ENCODE measurements at regions not wholly inside any gene's neighbourhood (a gene's known extent, or its start where the extent isn't known, plus 50 kb on each side); places are given as distances from the start of the nearest gene placed in this dataset.

GRCh38 chr11:88448131-88448670 lies 110.7 kb upstream of the CTSC start:
- no peak for DNase-seq (ENCODE audit: extremely low read depth, low read depth)
- no peak overlapping the region for H3K4me3 ChIP-seq (replicated peaks; ENCODE audit: low read depth, low read length)
- no peak for TF ChIP-seq CTCF (IDR thresholded peaks at IDR 0.05; ENCODE audit: low read depth, low read length, missing control alignments)

GRCh38 chr11:88447281-88447680 lies 109.7 kb upstream of the CTSC start:
- no peak for DNase-seq (ENCODE audit: extremely low read depth, low read depth)
- no peak for TF ChIP-seq CTCF (IDR thresholded peaks at IDR 0.05; ENCODE audit: low read depth, low read length, missing control alignments)

GRCh38 chr11:88439356-88439755 lies 101.8 kb upstream of the CTSC start:
- no peak overlapping the region for H3K4me3 ChIP-seq (replicated peaks; ENCODE audit: low read depth, low read length)
- no peak for DNase-seq (ENCODE audit: extremely low read depth, low read depth)
- no peak for TF ChIP-seq CTCF (IDR thresholded peaks at IDR 0.05; ENCODE audit: low read depth, low read length, missing control alignments)

More at GRCh38 chr11:88447281-88447680, 109.7 kb upstream of the CTSC start:
- no peak overlapping the region for H3K4me3 ChIP-seq (replicated peaks; ENCODE audit: low read depth, low read length)

- no peak overlapping the region for H3K4me3 ChIP-seq (replicated peaks; ENCODE audit: low read depth, low read length)
- no peak for TF ChIP-seq CTCF (IDR thresholded peaks at IDR 0.05; ENCODE audit: low read depth, low read length, missing control alignments)
- no peak for DNase-seq (ENCODE audit: extremely low read depth, low read depth)
Measured at GRCh38 chr11:88438721-88439120, 101.2 kb upstream of the CTSC start.

GRCh38 chr11:88435415-88435814 lies 97.9 kb upstream of the CTSC start:
- DNase-seq (ENCODE audit: extremely low read depth, low read depth) = no peak
- no peak for TF ChIP-seq CTCF (IDR thresholded peaks at IDR 0.05; ENCODE audit: low read depth, low read length, missing control alignments)
- no peak overlapping the region for H3K4me3 ChIP-seq (replicated peaks; ENCODE audit: low read depth, low read length)

- DNase-seq (ENCODE audit: extremely low read depth, low read depth) = no peak
- no peak overlapping the region for H3K4me3 ChIP-seq (replicated peaks; ENCODE audit: low read depth, low read length)
- no peak for TF ChIP-seq CTCF (IDR thresholded peaks at IDR 0.05; ENCODE audit: low read depth, low read length, missing control alignments)
Measured at GRCh38 chr11:88434333-88434976, 96.9 kb upstream of the CTSC start.
